HG02981 (cell line): ENCODE measurements at regions not wholly inside any gene's neighbourhood (a gene's known extent, or its start where the extent isn't known, plus 50 kb on each side); places are given as distances from the start of the nearest gene placed in this dataset.

Experiments used
- ATAC-seq: cut with Tn5 transposase; IDR thresholded peaks from one replicate; pipeline ENCODE4 v1.9.1; 2021; ENCODE audit warnings: mild to moderate bottlenecking, moderate library complexity; ENCODE audit not compliant: unreplicated experiment

DNA sequence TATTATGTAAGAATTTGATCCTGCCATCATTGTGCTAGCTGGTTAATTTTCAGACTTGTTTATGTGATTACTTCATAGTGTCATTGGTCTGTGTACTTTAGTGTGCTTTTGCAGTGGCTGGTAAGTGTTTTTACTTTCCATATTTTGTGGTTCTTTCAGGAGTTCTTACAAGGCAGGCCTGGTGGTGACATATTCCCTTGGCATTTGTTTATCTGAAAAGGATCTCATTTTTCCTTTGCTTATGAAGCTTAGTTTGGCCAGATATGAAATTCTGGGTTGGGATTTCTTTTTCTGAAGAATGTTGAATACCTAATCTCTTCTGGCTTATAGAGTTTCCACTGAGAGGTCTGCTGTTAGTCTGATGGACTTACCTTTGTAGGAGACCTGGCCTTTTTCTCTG is 72.8 kb upstream of the MC4R start:
- no peak for ATAC-seq

DNA sequence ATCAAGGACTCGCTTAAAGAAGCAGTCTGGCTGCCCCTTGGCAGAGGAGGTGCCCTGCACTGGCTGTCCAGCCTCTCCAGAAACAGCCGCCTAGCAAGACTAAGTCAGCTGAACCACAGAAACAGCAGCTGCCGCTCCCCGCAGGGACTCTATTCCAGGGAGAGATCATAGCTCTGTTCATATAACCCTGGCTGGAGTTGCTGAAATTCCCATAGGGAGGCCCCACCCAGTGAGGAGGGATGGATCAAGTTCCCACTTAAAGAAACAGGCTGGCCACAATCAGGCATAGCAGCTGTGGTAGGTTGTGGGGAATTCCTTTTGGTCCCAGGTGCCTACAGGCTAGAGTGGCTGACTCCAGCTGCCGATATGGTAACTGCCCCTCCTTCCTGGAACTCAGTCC is 74.2 kb upstream of the MC4R start:
- no peak for ATAC-seq

DNA sequence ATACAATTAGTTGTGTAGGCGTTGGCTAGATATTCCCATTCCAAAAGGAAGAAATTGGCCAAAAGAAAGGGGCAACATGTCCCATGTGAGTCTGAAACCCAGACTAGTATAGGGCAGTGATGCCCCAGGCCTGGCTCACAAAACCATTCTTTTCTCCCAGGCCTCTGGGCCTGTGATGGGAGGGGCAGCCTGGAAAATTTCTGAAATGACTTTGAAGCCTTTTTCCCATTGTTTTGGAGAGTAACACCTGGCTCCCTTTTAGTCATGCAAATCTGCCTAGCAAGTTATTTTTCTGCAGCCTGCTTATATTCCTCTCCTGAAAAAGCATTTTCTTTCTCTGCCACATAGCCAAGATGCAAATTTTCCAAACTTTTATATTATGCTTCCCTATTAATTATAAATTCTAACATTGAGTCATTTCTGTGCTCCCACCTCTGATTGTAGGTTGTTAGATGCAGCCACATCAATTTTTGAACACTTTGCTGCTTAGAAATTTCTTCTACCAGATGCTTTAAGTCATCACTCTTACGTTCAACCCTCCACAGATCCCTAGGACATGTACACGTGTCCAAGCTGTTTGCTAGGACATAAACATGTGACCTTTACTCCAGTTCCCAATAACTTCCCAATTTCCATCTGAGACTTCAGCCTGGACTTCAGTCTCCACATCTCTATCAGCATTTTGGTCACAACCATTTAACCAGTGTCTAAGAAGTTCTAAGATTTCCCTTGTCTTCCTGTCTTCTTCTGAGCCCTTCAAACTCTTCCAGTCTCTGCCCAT is 76.1 kb upstream of the MC4R start:
- no peak for ATAC-seq

DNA sequence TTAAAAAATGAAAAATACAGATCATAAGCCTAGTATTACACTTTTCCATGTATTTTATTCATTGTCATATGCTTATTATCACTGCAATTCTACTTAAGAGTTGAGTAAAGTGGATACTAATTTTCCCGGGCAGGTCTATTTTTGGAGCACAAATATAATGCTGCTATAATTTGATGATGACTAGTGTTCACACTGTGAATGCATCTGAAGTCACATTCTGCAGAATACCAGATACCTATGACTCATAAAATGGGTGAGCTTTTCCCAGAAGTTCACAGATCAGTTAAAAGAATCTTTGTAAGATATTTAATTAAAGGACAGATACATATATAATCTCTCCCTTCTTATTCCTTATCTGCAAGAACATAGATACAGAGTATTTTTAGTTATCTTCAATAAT is 79.8 kb upstream of the MC4R start:
- ATAC-seq: no peak

DNA sequence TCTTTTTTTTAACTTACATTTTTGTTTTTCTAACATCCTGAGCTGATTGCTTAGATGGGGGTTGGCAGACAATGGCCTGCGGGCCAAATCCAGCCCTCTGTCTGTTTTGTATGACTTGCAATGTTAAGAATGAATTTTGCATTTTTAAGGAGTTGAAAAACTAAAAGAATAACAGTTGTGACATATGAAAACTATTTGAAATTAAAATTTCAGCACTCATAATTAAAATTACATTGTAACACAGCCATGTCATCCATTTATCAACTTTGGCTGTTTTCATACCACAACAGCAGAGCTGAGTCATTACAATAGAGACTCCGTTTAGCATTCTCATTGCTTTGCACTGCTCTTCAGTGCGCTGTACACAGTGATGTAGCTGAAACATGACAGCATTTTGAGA is 94.1 kb upstream of the MC4R start:
- ATAC-seq: no peak

DNA sequence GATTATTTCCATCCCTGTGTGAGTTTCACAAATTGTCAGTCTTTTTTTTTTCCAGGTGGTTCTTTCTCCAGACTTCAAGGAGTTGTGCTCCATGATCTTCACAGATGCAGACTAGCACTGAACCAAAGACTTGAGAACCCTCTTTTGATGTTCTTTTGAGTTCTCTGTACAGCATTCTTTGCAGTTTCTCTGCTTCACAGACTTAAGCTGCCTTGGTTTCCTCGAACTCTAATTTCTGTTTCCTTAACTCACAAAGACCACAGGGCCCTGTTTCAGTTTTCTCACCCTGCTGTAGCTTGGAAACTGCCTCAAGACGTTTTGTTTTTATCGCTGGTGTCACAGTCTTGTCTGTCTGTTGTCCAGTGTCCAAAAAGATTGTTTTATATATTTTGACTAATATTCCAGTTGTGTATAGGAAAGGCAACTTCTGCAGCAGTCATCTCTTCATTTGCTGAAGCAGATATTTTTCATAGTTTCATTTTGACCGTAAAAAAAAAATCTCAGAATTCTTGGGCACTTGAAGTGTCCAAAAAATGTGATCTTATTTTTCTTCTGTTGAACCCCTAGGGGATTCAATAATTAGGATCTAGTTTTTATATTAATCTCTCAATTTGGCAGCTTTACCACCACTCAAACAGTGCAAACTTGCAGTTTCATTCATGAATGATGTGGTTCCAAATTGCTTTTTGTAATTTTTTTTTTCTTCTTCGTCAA is 97.0 kb upstream of the MC4R start:
- ATAC-seq: no peak

DNA sequence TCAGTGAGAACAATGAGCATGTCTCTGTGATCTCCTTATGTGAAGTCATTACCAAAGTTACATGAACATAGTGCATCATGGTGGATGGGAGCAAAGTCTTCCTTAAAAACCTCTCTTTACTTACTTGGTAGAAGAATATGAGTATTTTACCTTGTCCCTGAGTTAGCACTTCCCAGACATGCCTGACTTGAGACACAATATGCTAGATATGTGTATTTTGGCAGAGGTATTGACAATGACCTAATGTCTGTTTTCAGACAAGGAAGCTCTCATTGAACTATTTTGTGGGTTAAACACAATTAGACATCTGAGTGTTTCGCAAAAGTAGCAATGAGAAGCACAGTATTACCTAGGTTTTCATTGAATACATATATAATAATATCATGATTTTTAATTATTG is 99.1 kb upstream of the MC4R start:
- no peak for ATAC-seq

DNA sequence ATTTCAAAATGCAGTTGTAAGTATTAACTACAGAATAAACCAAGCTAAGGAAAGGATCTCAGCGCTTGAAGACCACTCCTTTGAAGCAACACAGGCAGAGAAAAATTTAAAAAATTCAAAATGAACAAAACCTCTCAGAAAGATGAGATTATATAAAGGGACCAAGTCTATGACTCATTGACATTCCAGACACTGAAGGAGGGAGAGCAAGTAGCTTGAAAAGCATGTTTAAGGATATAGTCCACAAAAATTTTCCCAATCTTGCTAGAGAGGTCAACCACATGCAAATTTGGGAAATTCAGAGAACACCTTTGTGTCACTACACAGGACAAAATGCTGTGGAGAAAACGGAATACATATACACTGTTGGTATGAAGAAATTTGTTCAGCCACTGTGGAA is 112.6 kb upstream of the MC4R start:
- no peak for ATAC-seq

DNA sequence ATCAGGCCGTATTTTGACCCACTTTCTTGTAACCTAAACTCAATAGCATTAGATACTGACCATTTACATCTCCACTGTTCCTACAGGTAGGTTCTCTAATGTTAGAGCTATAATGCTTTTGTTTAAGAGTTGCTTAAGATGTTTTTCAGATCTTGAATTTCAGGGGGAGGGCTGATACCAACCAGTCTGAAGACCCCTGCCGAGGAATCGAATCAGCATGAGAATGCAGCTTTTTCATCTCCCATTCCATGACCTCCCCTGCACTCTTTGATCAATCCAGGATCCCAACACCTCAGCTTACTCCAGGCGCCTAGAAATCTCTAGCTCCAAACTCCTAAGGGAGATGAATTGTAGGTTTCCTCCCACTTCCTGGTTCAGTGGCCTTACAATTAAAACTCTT is 120.5 kb upstream of the MC4R start:
- no peak for ATAC-seq

DNA sequence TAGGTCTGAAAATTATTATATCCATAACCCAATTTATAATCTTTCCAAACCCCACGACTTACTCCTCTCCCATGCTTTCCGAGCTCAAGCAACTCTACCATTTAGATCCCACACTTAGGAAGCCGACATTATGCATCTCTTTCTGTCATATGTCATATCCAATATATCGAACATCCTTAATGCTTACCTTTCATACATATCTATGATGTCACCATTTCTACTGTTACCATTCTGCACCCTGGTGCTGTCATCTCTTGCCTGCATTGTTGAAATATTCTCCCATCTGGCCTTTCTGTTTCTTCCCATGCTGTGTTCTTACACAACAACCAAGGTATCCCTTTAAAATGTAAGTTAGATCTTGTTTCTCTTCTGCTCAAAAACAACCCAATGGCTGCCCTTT is 127.1 kb upstream of the MC4R start:
- ATAC-seq: no peak

DNA sequence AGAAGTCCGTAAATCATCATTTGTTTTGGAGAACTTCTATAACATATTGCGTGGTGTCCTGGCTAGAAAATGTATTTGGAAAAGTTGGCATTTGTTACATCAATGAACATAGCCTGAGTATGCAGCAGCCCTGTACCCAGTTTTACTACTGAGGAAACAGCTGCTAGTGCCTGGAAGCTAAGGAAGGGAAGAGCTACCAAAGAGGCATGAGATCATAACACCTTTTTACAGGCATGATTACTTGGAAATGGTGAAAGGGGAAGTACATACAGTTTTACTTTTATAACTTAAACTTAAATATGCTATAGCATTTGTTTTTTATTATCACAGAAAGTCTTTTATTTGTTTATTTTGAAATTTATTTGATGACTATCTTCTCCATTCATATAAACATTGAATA is 128.4 kb upstream of the MC4R start:
- no peak for ATAC-seq

DNA sequence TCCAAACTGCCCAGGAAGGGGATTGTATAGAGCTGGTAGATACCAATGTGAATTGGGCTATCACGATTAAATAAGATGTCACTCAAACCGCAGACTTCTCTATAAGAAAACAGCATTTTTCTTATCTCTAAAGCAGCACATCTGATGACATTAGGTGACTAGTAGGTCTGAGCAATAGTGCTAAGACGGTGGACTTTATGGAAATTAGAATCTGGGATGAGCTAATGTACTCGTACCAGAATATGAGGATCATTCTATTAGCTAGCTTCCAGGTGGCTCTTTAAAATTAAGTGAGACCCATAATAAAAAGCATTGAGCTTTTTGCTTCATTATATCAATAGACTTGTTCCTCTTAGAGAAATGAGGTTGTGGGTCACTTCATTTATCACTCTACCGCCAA is 130.0 kb upstream of the MC4R start:
- ATAC-seq: no peak

DNA sequence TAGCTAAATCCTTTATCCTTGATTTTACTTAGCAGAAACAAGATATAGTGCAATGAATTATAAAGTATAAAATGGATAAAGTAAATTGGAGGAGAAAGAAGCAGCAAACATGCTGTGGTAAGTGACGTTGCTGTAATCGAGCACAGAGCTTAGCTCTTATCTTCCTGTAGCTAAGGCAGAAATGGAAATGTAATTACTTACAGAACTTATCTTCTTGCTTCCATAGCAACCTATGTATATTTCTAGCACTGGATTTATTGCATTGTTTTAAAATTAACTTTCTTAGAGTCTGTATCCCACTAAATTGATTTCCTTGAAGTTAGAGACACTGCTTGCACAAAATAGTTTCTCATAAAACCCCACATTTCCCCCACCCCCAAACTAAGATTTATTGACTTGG is 130.6 kb upstream of the MC4R start:
- no peak for ATAC-seq

DNA sequence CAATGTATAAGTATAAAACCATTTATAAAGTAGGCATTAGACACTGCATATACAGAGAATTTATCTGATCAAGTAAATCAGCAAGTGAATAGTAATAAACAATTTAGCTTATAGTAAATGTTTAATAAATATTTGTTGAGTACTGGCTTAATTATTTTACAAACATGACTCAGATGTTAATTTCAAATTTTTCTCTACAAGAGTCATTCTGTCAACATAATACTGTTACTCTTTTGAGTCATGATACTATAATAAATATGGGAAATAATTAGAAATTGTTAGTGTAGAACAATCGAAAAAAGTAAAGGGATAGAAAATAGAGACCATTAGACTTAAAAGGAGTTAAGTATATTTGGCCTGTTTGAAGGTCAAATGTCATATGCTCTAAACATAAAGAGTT is 133.6 kb upstream of the MC4R start:
- no peak for ATAC-seq

DNA sequence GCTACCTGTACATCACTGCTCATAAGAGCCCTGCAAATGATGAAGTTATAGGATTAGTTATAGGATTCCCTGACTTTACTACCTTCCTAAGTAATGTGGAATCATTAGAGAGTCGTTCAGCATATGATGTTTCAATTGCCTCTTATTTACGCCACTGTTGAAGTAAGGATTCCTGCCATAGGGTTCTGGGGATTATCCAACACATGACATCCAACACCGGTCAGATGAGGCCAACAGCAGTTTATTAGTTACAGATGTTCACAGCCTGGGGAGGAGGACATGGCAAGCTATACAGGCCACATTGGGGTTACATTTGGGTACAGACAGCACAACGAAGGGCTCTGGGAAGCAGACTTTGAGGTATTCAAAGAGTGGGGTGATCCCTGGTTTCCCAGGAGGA is 134.1 kb upstream of the MC4R start:
- no peak for ATAC-seq

DNA sequence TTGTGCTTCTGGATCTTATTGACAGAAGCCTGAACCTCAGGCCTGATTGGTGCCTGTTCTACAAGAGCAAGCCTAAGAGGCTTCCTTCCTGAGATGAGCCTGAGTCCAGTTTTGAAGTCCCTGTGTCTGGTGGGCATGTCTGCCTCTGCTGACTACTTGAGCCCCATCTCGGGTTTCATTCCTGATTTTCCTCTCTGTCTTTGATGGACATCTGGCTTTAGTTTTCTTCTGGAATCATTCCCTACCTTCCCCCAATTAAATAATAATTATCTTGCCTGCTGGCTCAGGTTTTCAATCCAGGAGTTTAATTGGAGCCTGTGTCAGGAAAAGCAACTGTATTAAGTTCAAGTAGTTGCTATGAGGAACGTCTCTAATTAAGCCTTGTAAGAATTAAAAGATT is 135.5 kb upstream of the MC4R start:
- no peak for ATAC-seq

DNA sequence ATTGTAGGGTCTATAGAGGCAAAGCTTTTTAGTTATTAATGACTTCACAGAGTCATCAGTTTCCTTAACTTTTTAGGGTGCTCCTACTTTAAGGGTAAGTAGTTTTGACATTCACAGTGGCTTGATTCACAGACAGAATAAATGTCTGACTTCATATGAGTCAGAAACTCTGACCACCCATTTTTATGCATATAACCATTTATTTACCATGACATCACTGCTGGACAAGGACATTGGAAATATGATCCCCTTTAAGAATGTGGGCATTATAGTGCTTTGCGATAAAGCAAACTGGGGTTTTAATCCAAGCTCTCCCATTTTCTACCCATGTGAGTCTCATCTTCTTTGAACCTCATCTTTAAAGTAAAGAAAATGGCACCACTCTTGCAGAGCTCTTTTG is 162.0 kb upstream of the MC4R start:
- ATAC-seq: no peak

DNA sequence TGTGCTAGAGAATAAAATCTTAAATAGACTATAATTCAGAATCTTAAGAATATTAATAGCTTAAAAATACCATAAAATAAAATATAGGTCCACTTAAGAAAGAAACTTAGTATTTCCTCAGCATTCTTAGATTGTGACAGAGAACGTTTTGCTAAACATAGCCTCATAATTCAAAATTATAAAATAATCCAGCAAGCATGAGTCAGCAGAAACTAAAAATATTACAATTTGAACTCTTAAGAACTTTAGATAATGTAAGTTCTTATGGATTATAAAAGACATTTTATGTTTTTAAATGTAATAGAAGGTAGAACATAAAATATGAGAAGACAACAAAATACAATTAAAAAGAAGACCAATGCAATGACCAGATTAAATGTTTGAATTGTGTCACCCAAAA is 164.5 kb upstream of the MC4R start:
- ATAC-seq: no peak

DNA sequence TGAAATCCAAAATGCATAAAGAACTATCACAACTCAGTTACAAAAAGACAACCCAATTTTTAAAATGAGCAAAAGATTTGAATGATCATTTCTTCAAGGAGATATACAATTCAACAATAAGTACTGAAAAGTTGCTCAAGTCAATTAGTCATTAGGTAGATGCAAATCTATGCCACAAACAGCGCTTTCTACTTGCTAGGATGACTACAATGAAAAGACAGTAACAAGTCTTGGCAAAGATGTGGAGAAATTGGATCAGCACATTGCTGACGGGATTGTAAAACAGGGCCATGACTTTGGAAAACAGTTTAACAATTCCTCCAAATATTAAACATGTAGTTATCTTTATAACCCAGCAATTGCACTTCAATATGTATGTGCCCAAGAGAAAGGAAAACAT is 166.3 kb upstream of the MC4R start:
- no peak for ATAC-seq

DNA sequence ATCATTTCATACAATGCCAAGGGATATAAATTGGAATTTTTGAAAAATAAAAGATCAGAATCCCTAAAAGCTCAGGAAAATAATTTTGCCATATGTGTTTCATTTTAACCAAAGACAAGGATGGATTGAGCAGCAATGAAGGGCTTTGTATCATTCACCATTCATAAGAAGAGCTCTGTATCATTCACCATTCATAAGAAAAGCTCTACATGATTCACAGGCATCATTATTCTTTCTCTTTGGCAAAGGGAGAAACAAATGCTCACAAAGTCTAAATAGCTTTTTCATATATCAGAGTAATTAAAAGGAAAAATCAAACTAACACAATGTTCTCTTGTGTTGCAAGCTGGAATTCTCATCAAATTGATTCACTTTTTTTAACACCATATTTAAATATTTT is 169.1 kb upstream of the MC4R start:
- no peak for ATAC-seq

DNA sequence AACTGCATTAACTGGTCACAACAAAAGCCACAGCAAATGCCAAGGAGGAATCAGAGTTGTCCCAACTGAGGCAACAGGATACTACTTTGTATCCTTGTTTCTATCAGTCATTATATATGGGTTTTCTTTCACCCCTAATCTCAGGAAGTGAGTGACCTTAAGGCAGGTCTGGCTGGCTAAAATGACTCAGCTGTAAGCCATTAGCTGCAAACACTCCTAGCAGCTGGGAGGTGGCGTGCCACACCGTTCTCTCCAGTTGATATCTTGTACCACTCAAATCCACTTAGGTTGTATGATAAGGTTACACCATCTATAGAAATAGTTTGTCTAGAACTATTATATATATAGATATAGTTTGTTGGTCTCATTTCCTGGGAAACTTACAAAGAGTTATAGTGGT is 171.1 kb upstream of the MC4R start:
- ATAC-seq: no peak

DNA sequence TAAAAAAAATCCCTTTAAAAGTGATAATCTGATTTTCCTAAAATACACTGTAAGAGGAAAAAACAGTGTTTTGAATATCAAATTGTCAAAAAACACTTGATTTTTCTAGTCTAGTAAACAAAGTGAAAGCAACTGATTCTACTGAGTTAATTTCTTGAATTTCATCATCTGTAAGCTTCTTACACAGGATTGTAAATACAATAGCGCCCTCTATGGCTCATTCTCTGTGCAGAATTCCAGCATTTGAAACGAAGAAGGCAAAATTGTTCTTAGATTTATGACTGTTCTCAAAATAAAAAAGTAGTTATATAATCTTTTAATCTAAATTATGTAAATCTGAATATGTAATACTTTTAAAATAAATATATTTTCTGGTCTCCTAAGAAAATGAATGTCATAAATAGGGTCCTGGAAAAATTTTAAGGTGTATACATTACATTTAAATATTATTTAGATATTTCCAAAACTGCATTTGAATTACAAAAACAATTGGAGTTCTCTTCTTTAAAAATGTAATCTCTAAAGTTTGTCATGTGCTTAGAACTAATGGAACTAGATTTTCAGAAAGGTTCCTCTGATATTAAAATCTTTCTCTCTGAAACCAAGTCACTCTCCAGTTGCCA is 176.9 kb upstream of the MC4R start:
- ATAC-seq: no peak
